RWPE2 (cell line): ENCODE measurements at regions not wholly inside any gene's neighbourhood (a gene's known extent, or its start where the extent isn't known, plus 50 kb on each side); places are given as distances from the start of the nearest gene placed in this dataset.

Source experiments
- ATAC-seq: fragments of 200-7000 bp; cut with Tn5 transposase; 3 replicates; pipeline ENCODE4 v1.9.1; 2021; ENCODE audit warnings: low read depth
- DNase-seq: peaks from one replicate; pipeline ENCODE4 v3.0.0-alpha.2; 2020; ENCODE audit warnings: low spot score
- H3K27ac ChIP-seq: fragments of 450-650 bp; 2 replicates; pipeline ENCODE4 v1.5.1; 2017; ENCODE audit warnings: mild to moderate bottlenecking; ENCODE audit not compliant: poor library complexity, severe bottlenecking
- H3K27me3 ChIP-seq: fragments of 250-450 bp; sonication (Bioruptor Pico); 2 replicates; pipeline ENCODE4 v1.5.1; 2021; ENCODE audit warnings: mild to moderate bottlenecking, moderate library complexity; ENCODE audit not compliant: insufficient read depth, poor library complexity, severe bottlenecking
- H3K36me3 ChIP-seq: fragments of 250-450 bp; sonication (Bioruptor Pico); 2 replicates; pipeline ENCODE4 v1.5.1; 2020; ENCODE audit warnings: low read depth, mild to moderate bottlenecking, moderate library complexity
- H3K4me1 ChIP-seq: fragments of 250-450 bp; sonication (Bioruptor Pico); 2 replicates; pipeline ENCODE4 v1.5.1; 2021; ENCODE audit warnings: mild to moderate bottlenecking, moderate library complexity; ENCODE audit not compliant: insufficient read depth, poor library complexity, severe bottlenecking
- H3K4me3 ChIP-seq: fragments of 250-450 bp; sonication (Bioruptor Pico); 2 replicates; pipeline ENCODE4 v1.5.1; 2021; ENCODE audit warnings: mild to moderate bottlenecking, moderate library complexity; ENCODE audit not compliant: severe bottlenecking
- H3K9me3 ChIP-seq: fragments of 250-450 bp; sonication (Bioruptor Pico); 2 replicates; pipeline ENCODE4 v1.5.1; 2021; ENCODE audit warnings: mild to moderate bottlenecking, moderate library complexity; ENCODE audit not compliant: severe bottlenecking
- TF ChIP-seq, protein P1 (sequence below): fragments of 450-650 bp; IDR thresholded peaks from one replicate; pipeline ENCODE4 v1.5.1; 2017; ENCODE audit warnings: mild to moderate bottlenecking, moderate library complexity; ENCODE audit not compliant: poor library complexity, severe bottlenecking

DNA sequence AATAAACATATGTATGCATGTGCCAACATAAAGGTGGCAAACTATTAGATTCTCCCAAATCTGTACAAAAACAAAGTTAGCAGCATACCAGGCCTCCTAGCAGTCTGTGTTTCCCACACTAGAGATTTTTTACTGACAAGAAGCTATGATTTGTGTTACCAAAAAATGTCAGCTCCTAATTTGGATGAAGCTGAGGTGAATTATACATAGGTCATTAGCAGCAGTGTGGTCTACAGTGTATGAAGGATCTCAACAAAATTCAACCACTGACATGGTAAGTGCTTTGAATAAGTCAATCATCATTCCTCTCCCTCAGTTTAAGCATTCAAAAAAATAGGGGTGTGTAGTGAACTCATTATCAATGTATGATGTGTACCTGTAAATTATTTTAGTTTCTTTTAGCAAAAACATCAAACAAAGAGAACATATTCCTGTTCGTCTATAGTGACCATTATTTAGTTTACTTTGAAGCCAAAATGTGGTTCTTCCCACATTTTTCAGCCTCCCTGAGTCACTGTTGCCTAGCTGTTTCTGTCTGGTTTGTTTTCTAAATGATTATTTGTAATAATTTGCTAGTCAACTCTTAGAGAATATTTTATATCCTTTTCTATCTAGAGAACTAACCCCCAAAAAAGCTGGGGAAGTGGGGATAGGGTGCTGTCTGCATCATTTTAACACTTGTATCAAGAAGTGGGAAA lies 52.1 kb upstream of the RGMB start:
- Histone ChIP-seq H3K27me3 (no peaks in the 10 kb centered on the region), H3K9me3 (no peaks in the 10 kb centered on the region), H3K36me3 (no peaks in the 10 kb centered on the region), H3K4me1 (no peaks in the 10 kb centered on the region), H3K27ac (no peak overlapping the region), H3K4me3 (no peak overlapping the region)
- ATAC-seq: no peak
- TF ChIP-seq, protein P1, sequence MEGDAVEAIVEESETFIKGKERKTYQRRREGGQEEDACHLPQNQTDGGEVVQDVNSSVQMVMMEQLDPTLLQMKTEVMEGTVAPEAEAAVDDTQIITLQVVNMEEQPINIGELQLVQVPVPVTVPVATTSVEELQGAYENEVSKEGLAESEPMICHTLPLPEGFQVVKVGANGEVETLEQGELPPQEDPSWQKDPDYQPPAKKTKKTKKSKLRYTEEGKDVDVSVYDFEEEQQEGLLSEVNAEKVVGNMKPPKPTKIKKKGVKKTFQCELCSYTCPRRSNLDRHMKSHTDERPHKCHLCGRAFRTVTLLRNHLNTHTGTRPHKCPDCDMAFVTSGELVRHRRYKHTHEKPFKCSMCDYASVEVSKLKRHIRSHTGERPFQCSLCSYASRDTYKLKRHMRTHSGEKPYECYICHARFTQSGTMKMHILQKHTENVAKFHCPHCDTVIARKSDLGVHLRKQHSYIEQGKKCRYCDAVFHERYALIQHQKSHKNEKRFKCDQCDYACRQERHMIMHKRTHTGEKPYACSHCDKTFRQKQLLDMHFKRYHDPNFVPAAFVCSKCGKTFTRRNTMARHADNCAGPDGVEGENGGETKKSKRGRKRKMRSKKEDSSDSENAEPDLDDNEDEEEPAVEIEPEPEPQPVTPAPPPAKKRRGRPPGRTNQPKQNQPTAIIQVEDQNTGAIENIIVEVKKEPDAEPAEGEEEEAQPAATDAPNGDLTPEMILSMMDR: no peak
- DNase-seq: no peak

DNA sequence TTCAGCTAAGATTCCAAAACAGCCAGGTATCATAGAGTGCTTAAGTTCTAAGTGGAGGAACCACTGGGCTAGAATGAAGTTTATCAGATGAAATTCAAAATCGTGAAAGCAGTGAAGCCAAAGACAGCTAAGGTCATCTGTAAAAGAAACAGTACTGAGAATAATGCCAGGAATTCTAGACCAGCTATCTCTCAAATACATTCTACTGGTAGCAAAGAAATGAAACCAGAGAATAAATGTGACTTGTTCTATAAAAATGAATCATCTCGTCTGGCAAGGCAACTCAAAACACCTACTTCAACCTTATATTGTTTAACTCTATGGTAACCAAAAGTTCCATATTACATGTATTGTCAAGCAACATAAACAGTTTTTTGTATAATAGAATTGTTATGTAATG lies 51.3 kb upstream of the RGMB start:
- Histone ChIP-seq H3K27ac (no peak overlapping the region), H3K9me3 (no peaks in the 10 kb centered on the region), H3K4me1 (no peaks in the 10 kb centered on the region), H3K36me3 (no peaks in the 10 kb centered on the region), H3K27me3 (no peaks in the 10 kb centered on the region), H3K4me3 (no peak overlapping the region)
- ATAC-seq (no peak), DNase-seq (no peak)
- TF ChIP-seq, protein P1: no peak

DNA sequence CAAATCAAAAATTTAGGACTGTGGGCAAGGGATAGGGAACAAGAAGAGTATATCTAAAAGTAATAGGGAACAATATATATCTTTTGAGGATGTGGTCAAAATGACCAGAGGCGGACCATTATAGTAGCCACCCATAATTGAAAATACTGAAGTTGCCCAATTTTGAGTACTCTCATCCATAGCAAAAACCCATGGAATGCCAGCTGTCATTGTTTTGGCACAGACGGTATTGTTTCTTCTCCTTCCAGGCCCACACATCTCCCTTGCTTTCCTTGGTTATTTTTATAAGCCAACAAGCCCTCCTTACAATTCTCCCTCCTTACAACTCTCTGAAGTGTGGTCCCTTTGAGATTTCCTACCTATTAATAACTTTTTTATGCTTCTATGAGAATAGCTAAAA lies 50.4 kb upstream of the RGMB start:
- DNase-seq (no peak), ATAC-seq (no peak)
- H3K36me3 ChIP-seq: no peaks in the 10 kb centered on the region
- H3K27ac ChIP-seq: no peak overlapping the region
- H3K27me3 ChIP-seq: no peaks in the 10 kb centered on the region
- no peak overlapping the region for H3K4me3 ChIP-seq
- H3K9me3 ChIP-seq: no peaks in the 10 kb centered on the region
- TF ChIP-seq, protein P1: no peak
- no peaks in the 10 kb centered on the region for H3K4me1 ChIP-seq
